ENCODE measurements at regions not wholly inside any gene's neighbourhood (a gene's known extent, or its start where the extent isn't known, plus 50 kb on each side); places are given as distances from the start of the nearest gene placed in this dataset.

- Mint-ChIP-seq H3K27me3 (ENCODE audit: insufficient read depth, unreplicated experiment) (peaks cover 78% of the 10 kb centered on the region), H3K4me1 (ENCODE audit: insufficient read depth, unreplicated experiment) (no peaks in the 10 kb centered on the region), H3K4me3 (ENCODE audit: unreplicated experiment) (no peak overlapping the region), H3K27ac (ENCODE audit: low read depth, unreplicated experiment) (no peak overlapping the region), H3K9me3 (ENCODE audit: unreplicated experiment) (no peaks in the 10 kb centered on the region), H3K36me3 (ENCODE audit: insufficient read depth, unreplicated experiment) (no peaks in the 10 kb centered on the region)
- POLR2A ChIA-PET = interaction anchor here (0.6 kb wide), 1 partner anchor 28 kb away, joined by 3 read pairs; no protein-coding TSS in a partner anchor
- no peak for TF ChIP-seq CTCF (IDR thresholded peaks at IDR 0.05; ENCODE audit: unreplicated experiment)
- no peak for DNase-seq (ENCODE audit: unreplicated experiment)
- intact Hi-C loops (cut with micrococcal nuclease) = no loop called here
- BruUV-seq (replicated peaks) = no TSS peak
- CTCF ChIA-PET = interaction anchor here (1.0 to 1.7 kb wide), 2 partner anchors 9 to 48 kb away, joined by 4 to 5 read pairs; no protein-coding TSS in a partner anchor
These were observed 81.1 kb downstream of the NCR2 start for GRCh38 chr6:41416501-41416837.

- ChIA-PET POLR2A (no interaction called here), CTCF (interaction anchor here (1.1 to 8.2 kb wide), 3 partner anchors 173 to 265 kb away, joined by 3 to 139 read pairs (median 5); no protein-coding TSS in a partner anchor)
- no peak for DNase-seq (ENCODE audit: unreplicated experiment)
- Mint-ChIP-seq H3K27ac (ENCODE audit: low read depth, unreplicated experiment) (no peak overlapping the region), H3K36me3 (ENCODE audit: insufficient read depth, unreplicated experiment) (no peaks in the 10 kb centered on the region), H3K4me3 (ENCODE audit: unreplicated experiment) (no peak overlapping the region), H3K27me3 (ENCODE audit: insufficient read depth, unreplicated experiment) (peaks cover 80% of the 10 kb centered on the region), H3K4me1 (ENCODE audit: insufficient read depth, unreplicated experiment) (no peaks in the 10 kb centered on the region), H3K9me3 (ENCODE audit: unreplicated experiment) (no peaks in the 10 kb centered on the region)
- no TSS peak for BruUV-seq (replicated peaks)
- intact Hi-C loops (cut with micrococcal nuclease) = no loop called here
- TF ChIP-seq CTCF (IDR thresholded peaks at IDR 0.05; ENCODE audit: unreplicated experiment) = no peak
These were observed 83.3 kb downstream of the NCR2 start for GRCh38 chr6:41418741-41419140.

GRCh38 chr6:41419385-41419784, 84.0 kb downstream of the NCR2 start:
- peaks cover 74% of the 10 kb centered on the region for H3K27me3 Mint-ChIP-seq (ENCODE audit: insufficient read depth, unreplicated experiment)
- POLR2A ChIA-PET = no interaction called here
- TF ChIP-seq CTCF (IDR thresholded peaks at IDR 0.05; ENCODE audit: unreplicated experiment) = no peak
- H3K4me1 Mint-ChIP-seq (ENCODE audit: insufficient read depth, unreplicated experiment) = no peaks in the 10 kb centered on the region
- intact Hi-C loops (cut with micrococcal nuclease) = no loop called here
- no peak overlapping the region for H3K27ac Mint-ChIP-seq (ENCODE audit: low read depth, unreplicated experiment)
- BruUV-seq (replicated peaks) = no TSS peak
- DNase-seq (ENCODE audit: unreplicated experiment) = no peak
- no peaks in the 10 kb centered on the region for H3K9me3 Mint-ChIP-seq (ENCODE audit: unreplicated experiment)
- H3K36me3 Mint-ChIP-seq (ENCODE audit: insufficient read depth, unreplicated experiment) = no peaks in the 10 kb centered on the region
- no peak overlapping the region for H3K4me3 Mint-ChIP-seq (ENCODE audit: unreplicated experiment)
- CTCF ChIA-PET = interaction anchor here (0.6 to 8.2 kb wide), 3 partner anchors 142 to 264 kb away, joined by 3 to 139 read pairs (median 5); no protein-coding TSS in a partner anchor

- Mint-ChIP-seq H3K4me1 (ENCODE audit: insufficient read depth, unreplicated experiment) (no peaks in the 10 kb centered on the region), H3K9me3 (ENCODE audit: unreplicated experiment) (no peaks in the 10 kb centered on the region), H3K36me3 (ENCODE audit: insufficient read depth, unreplicated experiment) (no peaks in the 10 kb centered on the region), H3K27me3 (ENCODE audit: insufficient read depth, unreplicated experiment) (peaks cover 66% of the 10 kb centered on the region), H3K27ac (ENCODE audit: low read depth, unreplicated experiment) (no peak overlapping the region), H3K4me3 (ENCODE audit: unreplicated experiment) (no peak overlapping the region)
- DNase-seq (ENCODE audit: unreplicated experiment) = no peak
- TF ChIP-seq CTCF (IDR thresholded peaks at IDR 0.05; ENCODE audit: unreplicated experiment) = no peak
- ChIA-PET POLR2A (no interaction called here), CTCF (interaction anchor here (0.6 to 8.2 kb wide), 5 partner anchors 10 to 1114 kb away, joined by 3 to 139 read pairs (median 5); no protein-coding TSS in a partner anchor)
- no TSS peak for BruUV-seq (replicated peaks)
- intact Hi-C loops (cut with micrococcal nuclease) = no loop called here
These were observed 84.8 kb downstream of the NCR2 start for GRCh38 chr6:41420186-41420585.

Measured in MCF 10A (cell line).